ENCODE measurements at regions not wholly inside any gene's neighbourhood (a gene's known extent, or its start where the extent isn't known, plus 50 kb on each side); places are given as distances from the start of the nearest gene placed in this dataset.

- TF ChIP-seq CTCF (IDR thresholded peaks at IDR 0.05): no peak
- TF ChIP-seq POLR2AphosphoS5 (IDR thresholded peaks at IDR 0.05): no peak
- TF ChIP-seq POLR2A (IDR thresholded peaks at IDR 0.05): no peak
Measured at GRCh38 chr15:95446854-95447253, 883.6 kb upstream of the NR2F2 start.
